ENCODE measurements at regions not wholly inside any gene's neighbourhood (a gene's known extent, or its start where the extent isn't known, plus 50 kb on each side); places are given as distances from the start of the nearest gene placed in this dataset.

GRCh38 chr1:81192647-81193642 lies 607.8 kb upstream of the ADGRL2 start:
- H3K4me3 ChIP-seq (ENCODE audit: low read length in 3 of 3): no peak overlapping the region
- no peak for FAIRE-seq
- no peak overlapping the region for H3K9ac ChIP-seq (ENCODE audit: low read length in 3 of 3)
- intact Hi-C loops (cut with DNase I): no loop called here
- no peaks in the 10 kb centered on the region for H3K36me3 ChIP-seq (ENCODE audit: control insufficient read depth in 2 of 3, insufficient read depth in 3 of 3, low read length in 3 of 3)
- H3K27me3 ChIP-seq (ENCODE audit: control insufficient read depth, insufficient read depth, low read length): no peaks in the 10 kb centered on the region
- H3K9me3 ChIP-seq (ENCODE audit: control insufficient read depth in 2 of 3, insufficient read depth in 1 of 3, low read length in 3 of 3): peaks cover 0 to 5% (median 0%) of the 10 kb centered on the region in 3 donors
- TF ChIP-seq CTCF (IDR thresholded peaks at IDR 0.05; ENCODE audit: borderline replicate concordance, extremely low read depth, insufficient read depth): no peak
- H3K4me1 ChIP-seq (ENCODE audit: control insufficient read depth in 2 of 3, insufficient read depth in 2 of 3, low read depth in 1 of 3, low read length in 3 of 3): no peaks in the 10 kb centered on the region
- H3K27ac ChIP-seq (ENCODE audit: low read depth in 2 of 2, low read length in 2 of 2): no peak overlapping the region
- DNase-seq: no peak

- TF ChIP-seq CTCF (IDR thresholded peaks at IDR 0.05; ENCODE audit: borderline replicate concordance, extremely low read depth, insufficient read depth): no peak
Observed at GRCh38 chr1:81190003-81190402, 610.7 kb upstream of the ADGRL2 start.

GRCh38 chr1:81187635-81188034 lies 613.1 kb upstream of the ADGRL2 start:
- no peak for FAIRE-seq
- no peak for DNase-seq
- Histone ChIP-seq H3K4me1 (ENCODE audit: control insufficient read depth in 2 of 3, insufficient read depth in 2 of 3, low read depth in 1 of 3, low read length in 3 of 3) (no peaks in the 10 kb centered on the region), H3K36me3 (ENCODE audit: control insufficient read depth in 2 of 3, insufficient read depth in 3 of 3, low read length in 3 of 3) (no peaks in the 10 kb centered on the region), H3K27ac (ENCODE audit: low read depth in 2 of 2, low read length in 2 of 2) (no peak overlapping the region), H3K4me3 (ENCODE audit: low read length in 3 of 3) (no peak overlapping the region), H3K9ac (ENCODE audit: low read length in 3 of 3) (no peak overlapping the region), H3K27me3 (ENCODE audit: control insufficient read depth, insufficient read depth, low read length) (no peaks in the 10 kb centered on the region), H3K9me3 (ENCODE audit: control insufficient read depth in 2 of 3, insufficient read depth in 1 of 3, low read length in 3 of 3) (no peaks in the 10 kb centered on the region)
- intact Hi-C loops (cut with DNase I): no loop called here
- no peak for TF ChIP-seq CTCF (IDR thresholded peaks at IDR 0.05; ENCODE audit: borderline replicate concordance, extremely low read depth, insufficient read depth)

More at GRCh38 chr1:81190003-81190402, 610.7 kb upstream of the ADGRL2 start:
- no peak for DNase-seq
- no peaks in the 10 kb centered on the region for H3K9me3 ChIP-seq (ENCODE audit: control insufficient read depth in 2 of 3, insufficient read depth in 1 of 3, low read length in 3 of 3)
- no peak overlapping the region for H3K9ac ChIP-seq (ENCODE audit: low read length in 3 of 3)
- H3K27ac ChIP-seq (ENCODE audit: low read depth in 2 of 2, low read length in 2 of 2): no peak overlapping the region
- no peaks in the 10 kb centered on the region for H3K36me3 ChIP-seq (ENCODE audit: control insufficient read depth in 2 of 3, insufficient read depth in 3 of 3, low read length in 3 of 3)
- FAIRE-seq: no peak
- no peaks in the 10 kb centered on the region for H3K27me3 ChIP-seq (ENCODE audit: control insufficient read depth, insufficient read depth, low read length)
- no peak overlapping the region for H3K4me3 ChIP-seq (ENCODE audit: low read length in 3 of 3)
- H3K4me1 ChIP-seq (ENCODE audit: control insufficient read depth in 2 of 3, insufficient read depth in 2 of 3, low read depth in 1 of 3, low read length in 3 of 3): no peaks in the 10 kb centered on the region
- intact Hi-C loops (cut with DNase I): no loop called here

All from kidney (tissue), 13 donors.